ENCODE measurements at regions not wholly inside any gene's neighbourhood (a gene's known extent, or its start where the extent isn't known, plus 50 kb on each side); places are given as distances from the start of the nearest gene placed in this dataset.

- no peak for TF ChIP-seq CTCF (IDR thresholded peaks at IDR 0.05; ENCODE audit: insufficient read depth, low read depth, low read length)
- TF ChIP-seq EZH2 (IDR thresholded peaks at IDR 0.05; ENCODE audit: insufficient read depth, low read length): no peak
These were observed 355.4 kb downstream of the HGF start for GRCh38 chr7:81414411-81414810.

Data from astrocyte (in vitro differentiated cells and primary cell).